Liver (tissue), 3 donors: ENCODE measurements at regions not wholly inside any gene's neighbourhood (a gene's known extent, or its start where the extent isn't known, plus 50 kb on each side); places are given as distances from the start of the nearest gene placed in this dataset.

Experiments used
- EGR1 ChIP-seq, 2 donors: IDR thresholded peaks; 2 replicates each; pipeline ENCODE4 v1.6.1; 2016 to 2018; ENCODE audit warnings: antibody characterized with exemption in 2 of 2, low read depth in 2 of 2
- HNF4A ChIP-seq, 2 donors: conservative IDR thresholded peaks; 2 replicates each; pipeline ENCODE4 v1.6.1; 2016; ENCODE audit warnings: antibody characterized with exemption in 2 of 2, mild to moderate bottlenecking in 2 of 2
- REST ChIP-seq: IDR thresholded peaks from 2 replicates; pipeline ENCODE4 v1.6.1; 2016; ENCODE audit warnings: antibody characterized with exemption, mild to moderate bottlenecking
- SP1 ChIP-seq: IDR thresholded peaks from 2 replicates; pipeline ENCODE4 v1.6.1; 2018; ENCODE audit warnings: antibody characterized with exemption, mild to moderate bottlenecking
- TAF1 ChIP-seq: conservative IDR thresholded peaks from 2 replicates; pipeline ENCODE4 v1.6.1; 2016; ENCODE audit warnings: antibody characterized with exemption, mild to moderate bottlenecking
- YY1 ChIP-seq: IDR thresholded peaks from 2 replicates; pipeline ENCODE4 v1.6.1; 2016; ENCODE audit warnings: antibody characterized with exemption, mild to moderate bottlenecking
- TF ChIP-seq, protein P1 (sequence below): fragments of 150-350 bp; IDR thresholded peaks from 2 replicates; pipeline ENCODE4 v1.5.1; 2017; ENCODE audit warnings: improper control_type of control experiment, low read depth, low read length; ENCODE audit not compliant: missing input control
- TF ChIP-seq, protein P2 (sequence below): IDR thresholded peaks from 2 replicates; pipeline ENCODE4 v1.6.1; 2016; ENCODE audit warnings: antibody characterized with exemption
- TF ChIP-seq, protein P3 (sequence below): IDR thresholded peaks from 2 replicates; pipeline ENCODE4 v1.6.1; 2016; ENCODE audit warnings: antibody characterized with exemption
- donor health status: healthy.
- donor health status: healthy.

DNA sequence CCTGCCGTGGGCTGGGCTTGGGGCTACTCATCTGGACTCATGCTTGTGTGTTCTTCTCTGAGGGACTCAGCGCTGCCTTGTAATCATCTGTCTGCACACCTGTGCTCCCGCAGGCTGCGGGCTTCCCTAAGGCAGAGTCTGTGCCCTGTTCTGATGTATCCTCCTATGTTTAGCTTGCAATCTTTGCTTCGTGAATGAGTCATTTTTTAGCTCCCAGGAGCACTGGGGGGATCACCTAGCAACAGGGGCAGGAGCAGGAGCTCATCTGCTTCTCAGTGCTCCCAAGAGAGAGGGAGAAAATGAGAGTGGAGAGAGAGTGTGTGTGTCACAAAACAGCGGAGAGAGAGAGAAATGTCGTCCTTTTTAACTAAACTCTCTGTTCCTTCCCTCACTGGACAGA, 202.4 kb upstream of the ZNF618 start:
- no peak for TF ChIP-seq EGR1 (IDR thresholded peaks at IDR 0.05; ENCODE audit: low read depth in 2 of 2)
- TF ChIP-seq, protein P1, sequence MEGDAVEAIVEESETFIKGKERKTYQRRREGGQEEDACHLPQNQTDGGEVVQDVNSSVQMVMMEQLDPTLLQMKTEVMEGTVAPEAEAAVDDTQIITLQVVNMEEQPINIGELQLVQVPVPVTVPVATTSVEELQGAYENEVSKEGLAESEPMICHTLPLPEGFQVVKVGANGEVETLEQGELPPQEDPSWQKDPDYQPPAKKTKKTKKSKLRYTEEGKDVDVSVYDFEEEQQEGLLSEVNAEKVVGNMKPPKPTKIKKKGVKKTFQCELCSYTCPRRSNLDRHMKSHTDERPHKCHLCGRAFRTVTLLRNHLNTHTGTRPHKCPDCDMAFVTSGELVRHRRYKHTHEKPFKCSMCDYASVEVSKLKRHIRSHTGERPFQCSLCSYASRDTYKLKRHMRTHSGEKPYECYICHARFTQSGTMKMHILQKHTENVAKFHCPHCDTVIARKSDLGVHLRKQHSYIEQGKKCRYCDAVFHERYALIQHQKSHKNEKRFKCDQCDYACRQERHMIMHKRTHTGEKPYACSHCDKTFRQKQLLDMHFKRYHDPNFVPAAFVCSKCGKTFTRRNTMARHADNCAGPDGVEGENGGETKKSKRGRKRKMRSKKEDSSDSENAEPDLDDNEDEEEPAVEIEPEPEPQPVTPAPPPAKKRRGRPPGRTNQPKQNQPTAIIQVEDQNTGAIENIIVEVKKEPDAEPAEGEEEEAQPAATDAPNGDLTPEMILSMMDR: no peak
- TF ChIP-seq REST: no peak
- no peak for TF ChIP-seq TAF1
- TF ChIP-seq YY1: no peak
- TF ChIP-seq HNF4A (conservative IDR thresholded peaks at IDR 0.05): no peak
- TF ChIP-seq, protein P2, sequence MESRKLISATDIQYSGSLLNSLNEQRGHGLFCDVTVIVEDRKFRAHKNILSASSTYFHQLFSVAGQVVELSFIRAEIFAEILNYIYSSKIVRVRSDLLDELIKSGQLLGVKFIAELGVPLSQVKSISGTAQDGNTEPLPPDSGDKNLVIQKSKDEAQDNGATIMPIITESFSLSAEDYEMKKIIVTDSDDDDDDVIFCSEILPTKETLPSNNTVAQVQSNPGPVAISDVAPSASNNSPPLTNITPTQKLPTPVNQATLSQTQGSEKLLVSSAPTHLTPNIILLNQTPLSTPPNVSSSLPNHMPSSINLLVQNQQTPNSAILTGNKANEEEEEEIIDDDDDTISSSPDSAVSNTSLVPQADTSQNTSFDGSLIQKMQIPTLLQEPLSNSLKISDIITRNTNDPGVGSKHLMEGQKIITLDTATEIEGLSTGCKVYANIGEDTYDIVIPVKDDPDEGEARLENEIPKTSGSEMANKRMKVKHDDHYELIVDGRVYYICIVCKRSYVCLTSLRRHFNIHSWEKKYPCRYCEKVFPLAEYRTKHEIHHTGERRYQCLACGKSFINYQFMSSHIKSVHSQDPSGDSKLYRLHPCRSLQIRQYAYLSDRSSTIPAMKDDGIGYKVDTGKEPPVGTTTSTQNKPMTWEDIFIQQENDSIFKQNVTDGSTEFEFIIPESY: no peak
- TF ChIP-seq, protein P3, sequence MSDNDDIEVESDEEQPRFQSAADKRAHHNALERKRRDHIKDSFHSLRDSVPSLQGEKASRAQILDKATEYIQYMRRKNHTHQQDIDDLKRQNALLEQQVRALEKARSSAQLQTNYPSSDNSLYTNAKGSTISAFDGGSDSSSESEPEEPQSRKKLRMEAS: no peak
- TF ChIP-seq SP1: no peak
